Neutrophil (primary cell): ENCODE measurements at regions not wholly inside any gene's neighbourhood (a gene's known extent, or its start where the extent isn't known, plus 50 kb on each side); places are given as distances from the start of the nearest gene placed in this dataset.
"Not testable (repeated sequence)": the region's sequence is repeated elsewhere in the genome, so short reads cannot be mapped to it uniquely, and the experiment has no call there.

Source experiments
- H3K27ac ChIP-seq: fragments of 200-600 bp; sonication (generic); 2 replicates; pipeline ENCODE4 v1.5.1; 2016; ENCODE audit warnings: mild to moderate bottlenecking, moderate library complexity
- H3K27me3 ChIP-seq: fragments of 200-600 bp; sonication (generic); 2 replicates; pipeline ENCODE4 v1.6.0; 2016; ENCODE audit warnings: mild to moderate bottlenecking
- H3K36me3 ChIP-seq: fragments of 200-600 bp; sonication (generic); 2 replicates; pipeline ENCODE4 v1.5.1; 2017
- H3K4me1 ChIP-seq, 2 experiments: fragments of 200-600 bp in 1 of 2; sonication (generic) in 1 of 2; 1 replicate in 1 of 2; 2 replicates in 1 of 2; pipeline versions ENCODE4 v1.5.1 to v1.6.1; 2013 to 2016; ENCODE audit warnings: low read depth in 1 of 2, low read length in 1 of 2, mild to moderate bottlenecking in 1 of 2, moderate library complexity in 1 of 2; ENCODE audit not compliant: control insufficient read depth in 1 of 2, insufficient read depth in 1 of 2
- H3K4me3 ChIP-seq, 2 experiments: fragments of 200-600 bp in 1 of 2; sonication (generic) in 1 of 2; 1 replicate in 1 of 2; 2 replicates in 1 of 2; pipeline ENCODE4 v1.5.1; 2013 to 2016; ENCODE audit warnings: low read depth in 1 of 2, low read length in 1 of 2, mild to moderate bottlenecking in 1 of 2, moderate library complexity in 1 of 2
- H3K9me3 ChIP-seq: fragments of 200-600 bp; sonication (generic); 2 replicates; pipeline ENCODE4 v1.5.1; 2016
- CTCF ChIP-seq: fragments of 200-600 bp; sonication (generic); IDR thresholded peaks from 2 replicates; pipeline ENCODE4 v1.5.1; 2016; ENCODE audit warnings: antibody characterized with exemption

DNA sequence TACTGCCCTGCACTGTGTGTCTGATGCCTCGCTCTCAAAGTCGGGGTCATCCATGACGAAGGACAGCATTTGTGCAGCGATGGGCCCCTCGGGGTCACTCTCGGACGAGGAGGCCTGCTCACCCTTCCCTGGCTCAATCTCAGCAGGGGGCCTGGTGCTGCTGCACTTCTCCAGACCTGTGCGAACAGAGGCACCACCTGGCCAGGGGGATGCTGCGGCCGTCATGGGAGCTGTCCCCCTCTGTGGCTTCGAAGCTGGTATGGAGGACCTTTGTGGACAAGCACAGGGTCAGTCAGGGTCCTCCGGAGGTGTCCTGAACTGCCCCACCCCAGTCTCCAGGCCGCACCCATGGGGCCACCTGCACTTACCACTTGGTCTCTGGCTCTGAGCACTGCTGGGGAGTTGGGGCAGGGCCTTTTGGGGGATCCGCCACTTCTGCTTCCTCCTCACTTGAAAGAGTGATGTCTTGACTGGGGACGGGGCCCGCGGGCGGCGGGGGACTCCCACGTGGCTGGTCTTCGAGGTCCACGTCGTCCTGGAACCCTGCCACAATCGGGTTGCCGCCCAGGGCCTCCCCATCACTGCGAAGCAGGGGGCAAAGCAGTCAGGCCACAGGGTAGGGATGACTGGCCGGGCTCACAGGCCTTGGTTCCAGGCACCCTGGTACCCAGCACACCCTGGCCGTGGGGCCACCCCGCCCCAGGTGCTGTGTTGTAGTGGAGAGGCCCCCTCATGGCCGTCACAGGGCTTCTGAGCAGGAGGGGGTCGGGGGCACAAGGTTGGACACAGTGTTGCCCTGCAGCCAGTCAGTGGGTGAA, 306.7 kb downstream of the CCDC74A start:
- H3K27ac ChIP-seq, H3K4me1 ChIP-seq, H3K36me3 ChIP-seq, H3K4me3 ChIP-seq, H3K27me3 ChIP-seq, H3K9me3 ChIP-seq: not testable (repeated sequence)

DNA sequence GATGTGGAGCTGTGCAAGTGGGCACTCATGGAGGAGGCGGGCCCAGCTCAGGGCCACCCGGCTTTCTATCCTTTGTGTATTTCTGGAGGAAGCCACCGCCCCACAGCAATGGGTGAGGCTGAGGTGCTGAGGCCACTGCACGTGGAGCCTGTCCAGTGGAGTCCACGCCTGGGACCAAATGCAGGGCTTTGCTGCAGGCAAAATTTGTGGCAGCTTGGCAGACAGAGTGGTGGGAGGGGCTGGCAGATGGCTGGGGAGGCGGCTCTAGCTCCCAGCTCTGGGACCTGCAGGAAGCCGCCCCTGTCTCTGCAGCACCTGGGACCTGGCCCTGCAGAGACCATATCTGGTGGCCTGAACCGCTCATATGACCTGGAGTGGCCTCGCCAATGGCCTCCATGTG, 307.3 kb downstream of the CCDC74A start:
- not testable (repeated sequence) for H3K9me3 ChIP-seq, H3K27me3 ChIP-seq, H3K36me3 ChIP-seq, H3K4me1 ChIP-seq, H3K27ac ChIP-seq, H3K4me3 ChIP-seq

GRCh38 chr2:131835621-131836091, 308.0 kb downstream of the CCDC74A start:
- TF ChIP-seq CTCF: no peak
- no peaks in the 10 kb centered on the region for H3K4me1 ChIP-seq
- H3K27me3 ChIP-seq: no peaks in the 10 kb centered on the region
- H3K4me3 ChIP-seq: no peak overlapping the region
- H3K9me3 ChIP-seq: no peaks in the 10 kb centered on the region
- H3K36me3 ChIP-seq: no peaks in the 10 kb centered on the region
- no peak overlapping the region for H3K27ac ChIP-seq

GRCh38 chr2:131836116-131836515, 308.4 kb downstream of the CCDC74A start:
- not testable (repeated sequence) for H3K9me3 ChIP-seq, H3K27me3 ChIP-seq, H3K27ac ChIP-seq, H3K36me3 ChIP-seq, H3K4me1 ChIP-seq, H3K4me3 ChIP-seq

- not testable (repeated sequence) for H3K9me3 ChIP-seq, H3K27ac ChIP-seq, H3K27me3 ChIP-seq, H3K4me3 ChIP-seq, H3K4me1 ChIP-seq, H3K36me3 ChIP-seq
Measured at GRCh38 chr2:131844044-131844443, 316.4 kb downstream of the CCDC74A start.

- not testable (repeated sequence) for H3K27ac ChIP-seq, H3K9me3 ChIP-seq, H3K4me3 ChIP-seq, H3K4me1 ChIP-seq, H3K27me3 ChIP-seq, H3K36me3 ChIP-seq
Measured at GRCh38 chr2:131856202-131856601, 305.6 kb downstream of the ANKRD30BL start.

DNA sequence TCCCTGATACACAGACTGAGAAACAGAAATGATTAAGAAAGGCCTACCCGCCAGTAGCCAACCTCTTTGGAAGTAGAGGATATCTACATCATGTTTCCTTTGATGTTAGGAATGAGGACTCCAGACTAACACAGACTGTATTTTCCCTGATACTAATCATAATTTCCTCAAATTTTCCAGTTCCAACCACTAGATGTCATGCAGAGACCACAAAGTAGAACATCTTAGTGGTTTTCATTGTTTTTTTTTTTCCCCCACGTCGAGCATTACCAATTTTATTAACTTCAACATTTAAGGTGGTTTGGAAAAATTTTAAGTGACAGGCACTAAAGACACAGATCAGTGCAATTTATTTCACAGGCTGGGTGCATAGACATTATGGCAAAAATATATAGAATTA, 303.6 kb downstream of the ANKRD30BL start:
- not testable (repeated sequence) for H3K4me3 ChIP-seq, H3K4me1 ChIP-seq, H3K36me3 ChIP-seq, H3K27ac ChIP-seq, H3K27me3 ChIP-seq, H3K9me3 ChIP-seq
